H7 (cell line): ENCODE measurements at regions not wholly inside any gene's neighbourhood (a gene's known extent, or its start where the extent isn't known, plus 50 kb on each side); places are given as distances from the start of the nearest gene placed in this dataset.

ENCODE experiments used
- DNase-seq: peaks from one replicate; pipeline ENCODE4 v3.0.0; 2012
- H3K27me3 ChIP-seq: 2 replicates; pipeline ENCODE4 v1.6.0; 2011; ENCODE audit warnings: mild to moderate bottlenecking, low read length; ENCODE audit not compliant: control insufficient read depth, insufficient read depth
- H3K36me3 ChIP-seq: replicated peaks from 2 replicates; pipeline ENCODE4 v1.5.1; 2011; ENCODE audit warnings: low read length; ENCODE audit not compliant: control insufficient read depth, insufficient read depth
- H3K4me3 ChIP-seq: 2 replicates; pipeline ENCODE4 v1.5.1; 2011; ENCODE audit warnings: low read depth, mild to moderate bottlenecking, control low read depth, low read length, moderate library complexity; ENCODE audit not compliant: insufficient read depth

DNA sequence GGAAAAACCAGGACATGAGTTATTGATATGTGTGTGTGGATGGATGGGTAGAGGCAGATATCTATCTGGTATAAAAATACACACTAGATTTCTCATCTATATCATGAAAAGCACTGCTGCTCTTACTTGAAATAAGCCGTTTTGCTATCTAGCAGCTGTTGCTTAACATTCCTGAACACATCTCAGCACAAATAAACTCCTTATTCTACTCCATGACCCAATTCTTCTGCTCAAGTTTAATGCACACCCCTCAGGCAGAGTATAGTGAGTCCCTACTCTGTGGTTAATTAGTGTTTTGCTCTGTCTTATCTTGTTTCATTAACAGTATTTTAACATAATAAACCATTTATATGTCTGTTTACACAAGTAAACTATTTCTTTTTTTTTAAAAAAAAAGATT is 134.2 kb downstream of the CBLN2 start:
- Histone ChIP-seq H3K27me3 (no peaks in the 10 kb centered on the region), H3K36me3 (no peaks in the 10 kb centered on the region), H3K4me3 (no peak overlapping the region)
- DNase-seq = no peak

DNA sequence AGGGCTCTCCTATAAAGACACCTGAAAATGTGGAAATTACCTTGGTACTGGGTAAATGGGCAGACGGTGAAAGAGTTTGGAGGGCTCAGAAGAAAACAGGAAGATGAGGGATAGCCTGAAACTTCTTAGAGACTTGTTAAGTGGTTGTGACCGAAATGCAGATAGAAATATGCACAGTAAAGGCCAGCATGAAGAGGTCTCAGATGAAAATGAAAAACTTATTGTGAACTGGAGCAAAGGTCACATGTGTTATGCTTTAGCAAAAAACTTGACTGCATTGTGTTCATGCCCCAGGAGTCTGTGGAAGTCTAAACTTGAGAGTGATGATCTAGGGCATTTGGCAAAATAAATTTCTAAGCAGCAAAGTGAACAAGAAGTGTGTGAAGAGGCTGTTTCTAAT is 137.1 kb downstream of the CBLN2 start:
- Histone ChIP-seq H3K27me3 (no peaks in the 10 kb centered on the region), H3K36me3 (no peaks in the 10 kb centered on the region), H3K4me3 (no peak overlapping the region)
- DNase-seq = no peak

DNA sequence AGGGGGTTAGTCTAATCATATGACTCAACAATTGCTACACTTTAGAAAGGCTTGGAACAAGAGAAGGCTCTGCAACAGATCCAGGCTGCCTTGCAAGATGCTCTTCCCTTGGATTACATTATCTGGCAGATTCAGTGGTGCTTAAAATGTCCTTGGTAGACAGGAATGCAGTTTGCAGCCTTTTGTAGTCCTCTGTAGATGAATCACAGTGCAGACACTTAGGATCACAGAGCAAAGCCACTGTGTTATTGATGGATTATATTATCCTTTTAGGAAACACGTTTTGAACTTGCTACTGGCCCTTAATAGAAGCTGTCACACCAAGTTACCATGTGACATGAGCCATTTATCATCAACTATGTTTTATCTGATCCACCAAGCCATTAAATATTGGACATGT is 152.2 kb downstream of the CBLN2 start:
- Histone ChIP-seq H3K36me3 (no peaks in the 10 kb centered on the region), H3K27me3 (no peaks in the 10 kb centered on the region), H3K4me3 (no peak overlapping the region)
- no peak for DNase-seq

DNA sequence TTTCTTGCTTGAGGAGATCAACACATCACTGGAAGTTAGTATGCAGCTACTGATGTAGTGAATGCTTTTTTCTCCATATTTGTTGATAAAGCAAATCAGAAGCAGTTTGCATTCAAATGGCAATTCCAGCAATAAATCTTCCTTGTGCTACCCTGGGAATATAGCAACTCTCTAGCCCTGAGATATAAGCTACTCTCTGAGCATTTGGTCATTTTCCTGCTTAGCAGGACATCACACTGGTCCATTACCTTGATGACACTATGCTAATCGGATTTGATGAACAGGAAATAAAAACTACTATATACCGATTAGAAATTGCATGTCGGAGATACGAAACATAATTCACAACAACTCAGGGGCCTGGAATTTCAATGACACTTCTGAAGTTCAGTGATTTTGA is 152.7 kb downstream of the CBLN2 start:
- Histone ChIP-seq H3K27me3 (no peaks in the 10 kb centered on the region), H3K4me3 (no peak overlapping the region), H3K36me3 (no peaks in the 10 kb centered on the region)
- DNase-seq = no peak

GRCh38 chr18:72378016-72378415 is 166.1 kb downstream of the CBLN2 start:
- no peak for DNase-seq
- H3K4me3 ChIP-seq = no peak overlapping the region
- H3K36me3 ChIP-seq = no peaks in the 10 kb centered on the region
- H3K27me3 ChIP-seq = no peaks in the 10 kb centered on the region

GRCh38 chr18:72376256-72376655 is 167.9 kb downstream of the CBLN2 start:
- DNase-seq = no peak
- Histone ChIP-seq H3K27me3 (no peaks in the 10 kb centered on the region), H3K36me3 (no peaks in the 10 kb centered on the region)

GRCh38 chr18:72375618-72376017 is 168.5 kb downstream of the CBLN2 start:
- Histone ChIP-seq H3K36me3 (no peaks in the 10 kb centered on the region), H3K4me3 (no peak overlapping the region), H3K27me3 (no peaks in the 10 kb centered on the region)
- no peak for DNase-seq

More at GRCh38 chr18:72376256-72376655, 167.9 kb downstream of the CBLN2 start:
- no peak overlapping the region for H3K4me3 ChIP-seq

DNA sequence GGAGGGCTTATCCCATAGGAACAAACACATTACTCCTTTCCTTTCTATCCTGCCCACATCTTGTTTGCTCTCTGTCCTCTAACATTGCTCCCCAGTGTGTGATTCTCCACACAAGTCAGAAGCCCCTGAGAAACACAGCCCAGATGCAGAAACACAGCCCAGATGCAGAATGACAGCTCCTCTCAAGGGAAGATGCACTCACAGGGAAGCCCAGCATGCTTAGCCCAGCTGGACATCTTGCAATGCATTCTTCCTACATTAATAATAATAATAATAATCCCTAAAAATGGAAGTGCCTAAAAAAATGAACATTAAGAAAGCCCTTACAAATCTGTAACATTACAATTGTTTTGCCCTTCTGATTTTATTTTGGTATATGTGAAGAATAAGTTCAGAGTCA is 172.1 kb downstream of the CBLN2 start:
- DNase-seq = no peak
- no peak overlapping the region for H3K4me3 ChIP-seq
- no peaks in the 10 kb centered on the region for H3K36me3 ChIP-seq
- no peaks in the 10 kb centered on the region for H3K27me3 ChIP-seq

DNA sequence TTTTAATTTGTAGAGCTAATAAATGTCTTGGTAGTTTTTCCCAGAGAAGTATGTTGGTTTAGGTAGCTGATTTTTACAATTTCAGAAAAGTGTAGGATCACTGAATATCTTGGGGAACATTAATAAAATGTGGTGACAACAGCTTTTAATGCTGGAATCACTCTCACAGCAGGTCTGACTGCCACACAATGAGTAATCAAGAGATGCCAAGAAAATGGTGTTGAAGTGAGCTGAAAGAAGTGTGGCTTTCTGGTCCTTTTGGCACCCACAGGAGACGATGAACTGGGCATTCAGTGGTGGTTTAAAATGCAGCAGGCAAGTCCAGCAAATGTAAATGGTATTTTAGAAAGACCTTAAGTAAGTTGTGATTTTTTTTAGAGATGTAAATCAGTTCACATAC is 175.8 kb downstream of the CBLN2 start:
- Histone ChIP-seq H3K36me3 (no peaks in the 10 kb centered on the region), H3K4me3 (no peak overlapping the region), H3K27me3 (no peaks in the 10 kb centered on the region)
- DNase-seq = no peak

- no peak for DNase-seq
These were observed 183.5 kb downstream of the CBLN2 start for GRCh38 chr18:72360634-72361033.

DNA sequence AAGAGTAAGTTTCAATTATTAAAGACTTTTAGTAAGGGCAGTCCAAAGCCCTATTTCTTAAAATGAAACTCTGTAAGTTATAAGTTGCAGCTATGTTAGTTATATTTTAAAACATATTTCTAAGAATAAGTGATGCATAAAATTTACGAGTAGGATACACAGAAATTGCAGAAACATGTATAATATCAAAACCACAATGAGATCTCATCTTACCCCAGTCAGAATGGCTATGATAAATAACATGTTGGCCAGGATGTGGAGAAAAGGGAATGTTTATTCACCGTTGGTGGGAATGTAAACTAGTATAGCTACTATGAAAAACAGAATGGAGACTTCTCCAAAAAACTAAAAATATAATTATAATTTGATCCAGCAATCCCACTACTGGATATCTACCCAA is 201.2 kb downstream of the CBLN2 start:
- Histone ChIP-seq H3K27me3 (no peaks in the 10 kb centered on the region), H3K36me3 (no peaks in the 10 kb centered on the region), H3K4me3 (no peak overlapping the region)
- no peak for DNase-seq

More at GRCh38 chr18:72360634-72361033, 183.5 kb downstream of the CBLN2 start:
- no peaks in the 10 kb centered on the region for H3K36me3 ChIP-seq
- no peaks in the 10 kb centered on the region for H3K27me3 ChIP-seq
- no peak overlapping the region for H3K4me3 ChIP-seq

DNA sequence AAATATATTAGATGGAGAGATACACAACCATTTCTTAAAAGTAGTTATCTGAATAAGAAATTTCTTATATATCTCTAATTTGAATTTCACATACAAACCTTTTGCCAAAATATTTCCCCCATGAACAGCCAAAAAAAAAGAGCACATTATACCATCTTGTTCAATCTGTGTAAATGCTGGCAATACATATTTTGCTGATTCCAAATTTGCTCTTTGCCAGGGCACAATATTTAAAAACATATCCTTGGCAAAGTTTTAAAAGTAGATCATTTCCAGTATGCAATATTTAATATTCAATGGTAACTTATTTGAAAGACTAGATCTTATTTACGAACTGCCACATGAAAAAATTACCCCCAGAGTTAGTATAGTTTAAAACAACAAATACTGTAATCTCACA is 204.2 kb downstream of the CBLN2 start:
- no peaks in the 10 kb centered on the region for H3K27me3 ChIP-seq
- H3K36me3 ChIP-seq = no peaks in the 10 kb centered on the region
- no peak for DNase-seq
- H3K4me3 ChIP-seq = no peak overlapping the region

DNA sequence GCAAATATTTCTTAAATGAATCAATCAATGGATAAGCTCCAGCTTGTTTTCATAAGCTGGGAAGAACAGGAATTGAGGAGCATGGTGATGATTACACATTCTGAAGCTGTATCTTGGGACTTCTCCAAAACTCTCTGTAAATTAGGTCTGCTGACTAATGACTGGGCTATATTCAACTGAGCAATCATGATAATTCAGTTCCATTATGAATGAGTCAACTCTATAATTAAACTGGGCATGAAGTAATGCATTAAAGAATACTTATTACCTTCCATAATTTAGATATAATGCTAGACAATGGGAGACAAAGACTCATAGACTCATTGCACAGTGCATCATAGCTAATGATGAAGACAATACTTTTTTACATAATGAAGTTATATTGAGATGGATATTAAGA is 207.4 kb downstream of the CBLN2 start:
- H3K36me3 ChIP-seq = no peaks in the 10 kb centered on the region
- no peaks in the 10 kb centered on the region for H3K27me3 ChIP-seq
- no peak for DNase-seq
- no peak overlapping the region for H3K4me3 ChIP-seq

DNA sequence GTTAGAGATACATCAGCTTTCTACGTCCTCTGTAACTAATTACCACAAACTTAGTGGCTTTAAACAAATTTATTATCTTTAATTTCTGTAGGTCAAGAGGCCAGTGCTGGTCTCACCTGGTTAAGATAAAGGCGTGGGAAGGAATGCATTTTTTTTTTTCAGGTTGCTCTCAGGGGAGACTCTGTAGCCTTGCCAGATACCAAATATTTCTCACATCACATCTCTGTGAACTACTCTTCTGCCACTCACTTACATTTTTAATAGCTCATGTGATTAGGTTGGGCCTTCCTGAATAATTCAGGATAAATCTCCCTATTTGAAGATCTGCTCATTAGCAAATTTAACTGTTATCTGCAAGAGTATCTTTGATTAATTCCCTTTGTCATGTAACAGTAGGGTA is 214.6 kb downstream of the CBLN2 start:
- no peak for DNase-seq
- no peaks in the 10 kb centered on the region for H3K36me3 ChIP-seq
- H3K27me3 ChIP-seq = no peaks in the 10 kb centered on the region
- H3K4me3 ChIP-seq = no peak overlapping the region

GRCh38 chr18:72325307-72325706 is 218.8 kb downstream of the CBLN2 start:
- Histone ChIP-seq H3K4me3 (no peak overlapping the region), H3K27me3 (no peaks in the 10 kb centered on the region), H3K36me3 (no peaks in the 10 kb centered on the region)
- no peak for DNase-seq

DNA sequence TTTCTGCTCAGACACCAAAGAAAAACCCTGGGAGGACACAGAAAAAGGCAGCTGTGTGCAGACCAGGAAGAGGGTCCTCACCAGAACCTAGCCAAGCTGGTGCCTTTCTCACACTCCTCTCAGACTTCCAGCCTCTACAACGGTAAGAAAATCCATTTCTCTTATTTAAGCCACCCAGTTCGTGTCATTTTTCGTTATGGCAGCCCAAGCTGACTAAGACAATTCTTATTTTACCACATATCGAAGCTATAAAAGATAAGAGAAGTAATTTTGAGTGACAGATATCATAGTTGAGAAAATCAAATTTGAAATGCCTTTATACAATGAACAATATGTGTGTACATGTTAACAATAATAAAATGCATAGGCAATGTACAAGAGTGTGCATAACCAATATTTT is 219.5 kb downstream of the CBLN2 start:
- Histone ChIP-seq H3K36me3 (no peaks in the 10 kb centered on the region), H3K4me3 (no peak overlapping the region), H3K27me3 (no peaks in the 10 kb centered on the region)
- DNase-seq = no peak
